A549 (cell line): ENCODE measurements at regions not wholly inside any gene's neighbourhood (a gene's known extent, or its start where the extent isn't known, plus 50 kb on each side); places are given as distances from the start of the nearest gene placed in this dataset.

Source experiments
- CBX2 ChIP-seq: fragments of 200-600 bp; sonication (generic); IDR thresholded peaks from 2 replicates; pipeline ENCODE4 v1.6.1; 2016; ENCODE audit warnings: low read depth, mild to moderate bottlenecking, borderline replicate concordance
- CHD2 ChIP-seq: fragments of 150-350 bp; IDR thresholded peaks from 2 replicates; pipeline ENCODE4 v1.6.1; 2014; ENCODE audit warnings: low read length; ENCODE audit not compliant: partially characterized antibody
- JUN ChIP-seq, 2 experiments: fragments of >200 bp; sonication (Bioruptor Twin); formaldehyde crosslinking; IDR thresholded peaks; 2 replicates in 1 of 2; 3 replicates in 1 of 2; pipeline ENCODE4 v1.6.1; 2016 to 2017
- KDM1A ChIP-seq: fragments of 200-600 bp; sonication (generic); IDR thresholded peaks from 2 replicates; pipeline ENCODE4 v1.6.1; 2016; ENCODE audit warnings: low read depth, mild to moderate bottlenecking
- MYC ChIP-seq: IDR thresholded peaks from 2 replicates; pipeline ENCODE4 v1.6.1; 2012; ENCODE audit warnings: mild to moderate bottlenecking, inconsistent platforms, low read length, improper control_type of control experiment, borderline replicate concordance
- POLR2A ChIP-seq: IDR thresholded peaks from 2 replicates; pipeline ENCODE4 v1.6.1; 2012; ENCODE audit warnings: mild to moderate bottlenecking, low read length
- POLR2AphosphoS2 ChIP-seq: conservative IDR thresholded peaks from 2 replicates; pipeline ENCODE4 v1.6.1; 2012; ENCODE audit warnings: low read length, improper control_type of control experiment, inconsistent platforms
- RAD21 ChIP-seq, 2 experiments: fragments of >200 bp in 1 of 2; sonication (Bioruptor Twin) in 1 of 2; formaldehyde crosslinking in 1 of 2; IDR thresholded peaks in 1 of 2; conservative IDR thresholded peaks in 1 of 2; 2 replicates in 1 of 2; 3 replicates in 1 of 2; pipeline ENCODE4 v1.6.1; 2012 to 2018; ENCODE audit warnings: inconsistent platforms in 1 of 2
- SMC3 ChIP-seq: fragments of >200 bp; sonication (Bioruptor Twin); formaldehyde crosslinking; IDR thresholded peaks from 3 replicates; pipeline ENCODE4 v1.6.1; 2018; ENCODE audit warnings: inconsistent platforms
- TF ChIP-seq, protein P1 (sequence below): fragments of >200 bp; sonication (Bioruptor Twin); formaldehyde crosslinking; IDR thresholded peaks from 3 replicates; pipeline ENCODE4 v1.5.1; 2016
- TF ChIP-seq, protein P2 (sequence below): fragments of 450-650 bp; IDR thresholded peaks from 2 replicates; pipeline ENCODE4 v1.6.1; 2014; ENCODE audit warnings: antibody characterized with exemption

DNA sequence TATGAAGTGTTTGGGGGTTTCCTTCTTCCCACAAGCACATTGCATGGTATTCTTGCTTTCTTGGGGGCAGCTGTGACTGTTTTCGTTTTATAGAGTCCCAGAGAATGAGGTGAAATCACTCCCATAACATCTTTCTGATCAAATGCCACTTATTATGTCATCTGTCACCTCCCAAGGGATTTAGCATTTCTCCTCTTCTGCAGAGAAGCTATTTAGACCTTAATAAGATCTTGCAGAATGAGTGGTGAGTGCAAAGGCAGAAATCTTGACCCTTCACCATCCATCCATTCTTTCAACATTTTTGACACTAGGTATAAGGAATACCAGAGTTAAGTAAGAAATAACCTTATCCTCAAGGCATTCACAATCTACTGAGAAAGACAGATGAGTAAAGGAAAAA lies 318.6 kb upstream of the POU3F1 start:
- TF ChIP-seq KDM1A (no peak), POLR2AphosphoS2 (no peak), JUN (IDR thresholded peaks at IDR 0.05) (no peak), MYC (no peak), RAD21 (conservative IDR thresholded peaks at IDR 0.05 in 1 of 2, IDR thresholded peaks at IDR 0.05 in 1 of 2) (no peak), POLR2A (no peak), SMC3 (no peak), CBX2 (no peak), CHD2 (no peak)
- TF ChIP-seq, protein P1, sequence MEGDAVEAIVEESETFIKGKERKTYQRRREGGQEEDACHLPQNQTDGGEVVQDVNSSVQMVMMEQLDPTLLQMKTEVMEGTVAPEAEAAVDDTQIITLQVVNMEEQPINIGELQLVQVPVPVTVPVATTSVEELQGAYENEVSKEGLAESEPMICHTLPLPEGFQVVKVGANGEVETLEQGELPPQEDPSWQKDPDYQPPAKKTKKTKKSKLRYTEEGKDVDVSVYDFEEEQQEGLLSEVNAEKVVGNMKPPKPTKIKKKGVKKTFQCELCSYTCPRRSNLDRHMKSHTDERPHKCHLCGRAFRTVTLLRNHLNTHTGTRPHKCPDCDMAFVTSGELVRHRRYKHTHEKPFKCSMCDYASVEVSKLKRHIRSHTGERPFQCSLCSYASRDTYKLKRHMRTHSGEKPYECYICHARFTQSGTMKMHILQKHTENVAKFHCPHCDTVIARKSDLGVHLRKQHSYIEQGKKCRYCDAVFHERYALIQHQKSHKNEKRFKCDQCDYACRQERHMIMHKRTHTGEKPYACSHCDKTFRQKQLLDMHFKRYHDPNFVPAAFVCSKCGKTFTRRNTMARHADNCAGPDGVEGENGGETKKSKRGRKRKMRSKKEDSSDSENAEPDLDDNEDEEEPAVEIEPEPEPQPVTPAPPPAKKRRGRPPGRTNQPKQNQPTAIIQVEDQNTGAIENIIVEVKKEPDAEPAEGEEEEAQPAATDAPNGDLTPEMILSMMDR: no peak
- TF ChIP-seq, protein P2, sequence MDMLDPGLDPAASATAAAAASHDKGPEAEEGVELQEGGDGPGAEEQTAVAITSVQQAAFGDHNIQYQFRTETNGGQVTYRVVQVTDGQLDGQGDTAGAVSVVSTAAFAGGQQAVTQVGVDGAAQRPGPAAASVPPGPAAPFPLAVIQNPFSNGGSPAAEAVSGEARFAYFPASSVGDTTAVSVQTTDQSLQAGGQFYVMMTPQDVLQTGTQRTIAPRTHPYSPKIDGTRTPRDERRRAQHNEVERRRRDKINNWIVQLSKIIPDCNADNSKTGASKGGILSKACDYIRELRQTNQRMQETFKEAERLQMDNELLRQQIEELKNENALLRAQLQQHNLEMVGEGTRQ: no peak
